GM12875 (cell line): ENCODE measurements at regions not wholly inside any gene's neighbourhood (a gene's known extent, or its start where the extent isn't known, plus 50 kb on each side); places are given as distances from the start of the nearest gene placed in this dataset.
"Not testable (repeated sequence)": the region's sequence is repeated elsewhere in the genome, so short reads cannot be mapped to it uniquely, and the experiment has no call there.

Source experiments
- H3K4me3 ChIP-seq: one replicate; pipeline ENCODE4 v1.5.1; 2011; ENCODE audit warnings: low read depth, low read length, control low read depth
- CTCF ChIP-seq: IDR thresholded peaks from 2 replicates; pipeline ENCODE4 v1.5.1; 2011; ENCODE audit warnings: low read depth, mild to moderate bottlenecking, control low read depth, inconsistent platforms, low read length, moderate library complexity, borderline replicate concordance; ENCODE audit not compliant: insufficient read depth

GRCh38 chr2:76174505-76174904 is 463.8 kb upstream of the GCFC2 start:
- TF ChIP-seq CTCF = no peak
- H3K4me3 ChIP-seq = no peak overlapping the region

GRCh38 chr2:76173206-76173605 is 462.5 kb upstream of the GCFC2 start:
- not testable (repeated sequence) for H3K4me3 ChIP-seq

GRCh38 chr2:76172154-76172595 is 461.5 kb upstream of the GCFC2 start:
- not testable (repeated sequence) for H3K4me3 ChIP-seq

DNA sequence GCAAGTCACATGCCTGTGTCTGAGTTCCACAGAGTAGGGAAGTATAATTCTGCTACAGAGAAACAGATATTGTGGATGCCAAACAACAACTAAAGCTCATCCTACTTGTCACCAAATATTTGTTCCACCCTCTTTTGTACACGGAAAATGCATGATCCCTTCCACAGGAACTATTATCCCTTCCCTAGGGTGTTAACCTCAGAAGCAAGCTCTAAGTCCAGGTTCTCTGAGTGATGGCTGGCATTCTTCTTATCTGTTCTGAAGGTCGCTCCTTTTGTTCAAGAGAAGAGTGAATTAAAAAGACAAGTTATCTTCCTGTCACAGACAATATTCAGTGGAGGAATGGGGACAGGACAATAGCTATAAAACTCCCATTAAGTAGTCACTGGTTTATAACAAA is 460.1 kb upstream of the GCFC2 start:
- TF ChIP-seq CTCF = no peak
- H3K4me3 ChIP-seq = no peak overlapping the region

GRCh38 chr2:76170009-76170384 is 459.3 kb upstream of the GCFC2 start:
- no peak for TF ChIP-seq CTCF

GRCh38 chr2:76169276-76170008 is 458.7 kb upstream of the GCFC2 start:
- no peak overlapping the region for H3K4me3 ChIP-seq
- no peak for TF ChIP-seq CTCF

More at GRCh38 chr2:76170009-76170384, 459.3 kb upstream of the GCFC2 start:
- no peak overlapping the region for H3K4me3 ChIP-seq

- no peak overlapping the region for H3K4me3 ChIP-seq
- no peak for TF ChIP-seq CTCF
Observed at GRCh38 chr2:76163860-76164259, 453.1 kb upstream of the GCFC2 start.

GRCh38 chr2:76160670-76161069 is 450.0 kb upstream of the GCFC2 start:
- TF ChIP-seq CTCF = no peak
- no peak overlapping the region for H3K4me3 ChIP-seq
